Prostate gland (tissue), 2 donors: ENCODE measurements at regions not wholly inside any gene's neighbourhood (a gene's known extent, or its start where the extent isn't known, plus 50 kb on each side); places are given as distances from the start of the nearest gene placed in this dataset.

Experiments used
- DNase-seq: peaks from one replicate; pipeline ENCODE4 v3.0.0-alpha.2; 2019; ENCODE audit warnings: low spot score
- H3K27ac ChIP-seq, 2 donors: fragments of 200-600 bp; sonication (generic); 2 replicates each; pipeline ENCODE4 v1.5.1; 2017 to 2019
- H3K27me3 ChIP-seq: fragments of 200-600 bp; sonication (generic); replicated peaks from 2 replicates; pipeline ENCODE4 v1.5.1; 2019; ENCODE audit not compliant: insufficient read depth
- H3K36me3 ChIP-seq, 2 donors: fragments of 200-600 bp; sonication (generic); 1 replicate in 1 of 2; 2 replicates in 1 of 2; pipeline versions ENCODE4 v1.5.1 to v1.8.1; 2017 to 2019
- H3K4me1 ChIP-seq: fragments of 200-600 bp; sonication (generic); replicated peaks from 2 replicates; pipeline ENCODE4 v1.5.1; 2019
- H3K4me3 ChIP-seq, 2 donors: fragments of 200-600 bp; sonication (generic); 2 replicates each; pipeline ENCODE4 v1.5.1; 2017 to 2019
- H3K9me3 ChIP-seq: fragments of 200-600 bp; sonication (generic); 2 replicates; pipeline ENCODE4 v1.5.1; 2017
- CTCF ChIP-seq, 4 experiments: fragments of 200-600 bp in 2 of 4; fragments of 450-650 bp in 2 of 4; sonication (generic) in 2 of 4; IDR thresholded peaks; 1 replicate in 3 of 4; 2 replicates in 1 of 4; pipeline ENCODE4 v1.5.1; 2016 to 2019; ENCODE audit warnings: antibody characterized with exemption in 4 of 4, mild to moderate bottlenecking in 2 of 4, moderate library complexity in 2 of 4
- POLR2A ChIP-seq: fragments of 450-650 bp; IDR thresholded peaks from one replicate; pipeline ENCODE4 v1.6.1; 2016; ENCODE audit warnings: antibody characterized with exemption, mild to moderate bottlenecking
- POLR2AphosphoS5 ChIP-seq: sonication (generic); formaldehyde crosslinking; IDR thresholded peaks from one replicate; pipeline ENCODE4 v1.6.1; 2017; ENCODE audit warnings: antibody characterized with exemption
- WGBS: methylation state at CpG from one replicate; pipeline ENCODE4 v1.1.5; 2018; 5-methylcytosine and 5-hydroxymethylcytosine counted together
- intact Hi-C: fragments of 100-400 bp; cut with DNase I; formaldehyde crosslinking; loops from one replicate; pipeline ENCODE4 v1.14.2; 2022

GRCh38 chr3:18843188-18843587 is 305.1 kb upstream of the KCNH8 start:
- intact Hi-C loops, result no loop called here
- Histone ChIP-seq H3K9me3 (no peaks in the 10 kb centered on the region), H3K27me3 (no peaks in the 10 kb centered on the region), H3K36me3 (no peaks in the 10 kb centered on the region), H3K27ac (no peak overlapping the region), H3K4me1 (no peaks in the 10 kb centered on the region), H3K4me3 (no peak overlapping the region)
- no peak for DNase-seq
- TF ChIP-seq POLR2AphosphoS5 (no peak), CTCF (IDR thresholded peaks at IDR 0.05) (no peak), POLR2A (no peak)
- WGBS, result 22% methylated on average over 3 of the region's 3 CpGs

GRCh38 chr3:18841422-18842343 is 306.6 kb upstream of the KCNH8 start:
- Histone ChIP-seq H3K36me3 (no peaks in the 10 kb centered on the region), H3K27me3 (no peaks in the 10 kb centered on the region), H3K27ac (no peak overlapping the region), H3K9me3 (no peaks in the 10 kb centered on the region), H3K4me1 (no peaks in the 10 kb centered on the region), H3K4me3 (no peak overlapping the region)
- TF ChIP-seq POLR2AphosphoS5 (no peak), CTCF (IDR thresholded peaks at IDR 0.05) (no peak), POLR2A (no peak)
- intact Hi-C loops, result no loop called here
- 37% methylated on average over 6 of the region's 6 CpGs for WGBS
- DNase-seq, result no peak

GRCh38 chr3:18840535-18841137 is 307.7 kb upstream of the KCNH8 start:
- Histone ChIP-seq H3K27ac (no peak overlapping the region), H3K36me3 (no peaks in the 10 kb centered on the region), H3K4me1 (no peaks in the 10 kb centered on the region), H3K27me3 (no peaks in the 10 kb centered on the region), H3K4me3 (no peak overlapping the region), H3K9me3 (no peaks in the 10 kb centered on the region)
- intact Hi-C loops, result no loop called here
- no peak for TF ChIP-seq CTCF (IDR thresholded peaks at IDR 0.05)
- TF ChIP-seq POLR2A, result no peak
- no peak for TF ChIP-seq POLR2AphosphoS5
- 81% methylated on average over 3 of the region's 3 CpGs for WGBS
- DNase-seq, result no peak

GRCh38 chr3:18838758-18839157 is 309.6 kb upstream of the KCNH8 start:
- intact Hi-C loops, result no loop called here
- Histone ChIP-seq H3K36me3 (no peaks in the 10 kb centered on the region), H3K27ac (no peak overlapping the region), H3K4me1 (no peaks in the 10 kb centered on the region), H3K4me3 (no peak overlapping the region), H3K27me3 (no peaks in the 10 kb centered on the region), H3K9me3 (no peaks in the 10 kb centered on the region)
- 68% methylated on average over 1 of the region's 1 CpG for WGBS
- no peak for DNase-seq
- TF ChIP-seq CTCF (IDR thresholded peaks at IDR 0.05) (no peak), POLR2AphosphoS5 (no peak), POLR2A (no peak)
